ENCODE measurements at regions not wholly inside any gene's neighbourhood (a gene's known extent, or its start where the extent isn't known, plus 50 kb on each side); places are given as distances from the start of the nearest gene placed in this dataset.

GRCh38 chr5:15012061-15012460, 140.5 kb upstream of the ANKH start:
- Histone ChIP-seq H3K79me2 (ENCODE audit: control insufficient read depth, insufficient read depth, low read length) (no peaks in the 10 kb centered on the region), H3K4me1 (ENCODE audit: control insufficient read depth, insufficient read depth, low read length) (no peaks in the 10 kb centered on the region), H3K27ac (ENCODE audit: control insufficient read depth, insufficient read depth) (no peak overlapping the region), H3K9me3 (replicated peaks; ENCODE audit: control insufficient read depth, insufficient read depth, low read length) (no peaks in the 10 kb centered on the region), H3K4me2 (ENCODE audit: control insufficient read depth, insufficient read depth) (no peak overlapping the region), H4K20me1 (ENCODE audit: control insufficient read depth, insufficient read depth) (no peaks in the 10 kb centered on the region), H3K9ac (ENCODE audit: control insufficient read depth, insufficient read depth, low read length) (no peak overlapping the region), H2AFZ (ENCODE audit: control insufficient read depth, low read depth, low read length) (no peak overlapping the region), H3K27me3 (replicated peaks in 1 of 2; ENCODE audit: control insufficient read depth in 2 of 2, insufficient read depth in 2 of 2, low read length in 1 of 2) (no peaks in the 10 kb centered on the region), H3K4me3 (no peak overlapping the region), H3K36me3 (ENCODE audit: control insufficient read depth in 2 of 2, insufficient read depth in 2 of 2, low read length in 1 of 2) (no peaks in the 10 kb centered on the region)
- in situ Hi-C loops (cut with MboI): loop anchor here (25.0 kb wide), 1 partner anchor 650 kb away; no protein-coding TSS in a partner anchor
- intact Hi-C loops (cut with micrococcal nuclease; ENCODE audit: unreplicated experiment): no loop called here
- BruUV-seq (replicated peaks): no TSS peak
- ChIA-PET SMC1A (ENCODE audit: uncharacterized antibody, unreplicated experiment) (interaction anchor here (1.3 kb wide), 1 partner anchor 285 kb away, joined by 6 read pairs; no protein-coding TSS in a partner anchor), RAD21 (ENCODE audit: unreplicated experiment) (no interaction called here), CTCF (interaction anchor here (1.0 to 1.3 kb wide), 3 partner anchors 268 to 285 kb away, joined by 3 to 4 read pairs (median 3); no protein-coding TSS in a partner anchor), POLR2A (no interaction called here)
- DNase-seq (ENCODE audit: low read depth, low spot score): no peak
- no peak for ATAC-seq
- no peak for FAIRE-seq
- TF ChIP-seq CUX1 (IDR thresholded peaks at IDR 0.05; ENCODE audit: insufficient replicate concordance, low read depth, low read length): no peak
- TF ChIP-seq, protein P1, sequence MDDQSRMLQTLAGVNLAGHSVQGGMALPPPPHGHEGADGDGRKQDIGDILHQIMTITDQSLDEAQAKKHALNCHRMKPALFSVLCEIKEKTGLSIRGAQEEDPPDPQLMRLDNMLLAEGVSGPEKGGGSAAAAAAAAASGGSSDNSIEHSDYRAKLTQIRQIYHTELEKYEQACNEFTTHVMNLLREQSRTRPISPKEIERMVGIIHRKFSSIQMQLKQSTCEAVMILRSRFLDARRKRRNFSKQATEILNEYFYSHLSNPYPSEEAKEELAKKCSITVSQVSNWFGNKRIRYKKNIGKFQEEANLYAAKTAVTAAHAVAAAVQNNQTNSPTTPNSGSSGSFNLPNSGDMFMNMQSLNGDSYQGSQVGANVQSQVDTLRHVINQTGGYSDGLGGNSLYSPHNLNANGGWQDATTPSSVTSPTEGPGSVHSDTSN (IDR thresholded peaks at IDR 0.05; ENCODE audit: insufficient replicate concordance, low read depth, low read length): no peak
- no peak for TF ChIP-seq E2F8 (IDR thresholded peaks at IDR 0.05; ENCODE audit: low read depth, partially characterized antibody)
- TF ChIP-seq, protein P2, sequence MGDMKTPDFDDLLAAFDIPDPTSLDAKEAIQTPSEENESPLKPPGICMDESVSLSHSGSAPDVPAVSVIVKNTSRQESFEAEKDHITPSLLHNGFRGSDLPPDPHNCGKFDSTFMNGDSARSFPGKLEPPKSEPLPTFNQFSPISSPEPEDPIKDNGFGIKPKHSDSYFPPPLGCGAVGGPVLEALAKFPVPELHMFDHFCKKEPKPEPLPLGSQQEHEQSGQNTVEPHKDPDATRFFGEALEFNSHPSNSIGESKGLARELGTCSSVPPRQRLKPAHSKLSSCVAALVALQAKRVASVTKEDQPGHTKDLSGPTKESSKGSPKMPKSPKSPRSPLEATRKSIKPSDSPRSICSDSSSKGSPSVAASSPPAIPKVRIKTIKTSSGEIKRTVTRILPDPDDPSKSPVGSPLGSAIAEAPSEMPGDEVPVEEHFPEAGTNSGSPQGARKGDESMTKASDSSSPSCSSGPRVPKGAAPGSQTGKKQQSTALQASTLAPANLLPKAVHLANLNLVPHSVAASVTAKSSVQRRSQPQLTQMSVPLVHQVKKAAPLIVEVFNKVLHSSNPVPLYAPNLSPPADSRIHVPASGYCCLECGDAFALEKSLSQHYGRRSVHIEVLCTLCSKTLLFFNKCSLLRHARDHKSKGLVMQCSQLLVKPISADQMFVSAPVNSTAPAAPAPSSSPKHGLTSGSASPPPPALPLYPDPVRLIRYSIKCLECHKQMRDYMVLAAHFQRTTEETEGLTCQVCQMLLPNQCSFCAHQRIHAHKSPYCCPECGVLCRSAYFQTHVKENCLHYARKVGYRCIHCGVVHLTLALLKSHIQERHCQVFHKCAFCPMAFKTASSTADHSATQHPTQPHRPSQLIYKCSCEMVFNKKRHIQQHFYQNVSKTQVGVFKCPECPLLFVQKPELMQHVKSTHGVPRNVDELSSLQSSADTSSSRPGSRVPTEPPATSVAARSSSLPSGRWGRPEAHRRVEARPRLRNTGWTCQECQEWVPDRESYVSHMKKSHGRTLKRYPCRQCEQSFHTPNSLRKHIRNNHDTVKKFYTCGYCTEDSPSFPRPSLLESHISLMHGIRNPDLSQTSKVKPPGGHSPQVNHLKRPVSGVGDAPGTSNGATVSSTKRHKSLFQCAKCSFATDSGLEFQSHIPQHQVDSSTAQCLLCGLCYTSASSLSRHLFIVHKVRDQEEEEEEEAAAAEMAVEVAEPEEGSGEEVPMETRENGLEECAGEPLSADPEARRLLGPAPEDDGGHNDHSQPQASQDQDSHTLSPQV (IDR thresholded peaks at IDR 0.05): no peak
- TF ChIP-seq TAF1 (IDR thresholded peaks at IDR 0.05; ENCODE audit: borderline replicate concordance, low read depth, low read length): no peak
- TF ChIP-seq BMI1 (IDR thresholded peaks at IDR 0.05; ENCODE audit: borderline replicate concordance): no peak
- no peak for TF ChIP-seq MTA3 (IDR thresholded peaks at IDR 0.05; ENCODE audit: borderline replicate concordance, low read length)
- TF ChIP-seq IKZF1 (conservative IDR thresholded peaks at IDR 0.05): no peak
- no peak for TF ChIP-seq PAX5 (IDR thresholded peaks at IDR 0.05; ENCODE audit: borderline replicate concordance, low read depth, low read length)
- no peak for TF ChIP-seq BHLHE40 (IDR thresholded peaks at IDR 0.05; ENCODE audit: borderline replicate concordance in 1 of 2, low read depth in 2 of 2, low read length in 1 of 2)
- TF ChIP-seq POU2F2 (IDR thresholded peaks at IDR 0.05; ENCODE audit: borderline replicate concordance, low read depth, low read length): no peak
